ENCODE measurements at regions not wholly inside any gene's neighbourhood (a gene's known extent, or its start where the extent isn't known, plus 50 kb on each side); places are given as distances from the start of the nearest gene placed in this dataset.

GRCh38 chr3:103813955-103814354 lies 1379.1 kb downstream of the ZPLD1 start:
- TF ChIP-seq EHF (CRISPR knock-in tag; IDR thresholded peaks at IDR 0.05): no peak
- no peak for TF ChIP-seq POLR2A (IDR thresholded peaks at IDR 0.05; ENCODE audit: low read length)
- no peak for TF ChIP-seq KDM1A (IDR thresholded peaks at IDR 0.05; ENCODE audit: low read depth)
- no peak for TF ChIP-seq CHD4 (IDR thresholded peaks at IDR 0.05; ENCODE audit: borderline replicate concordance)
- TF ChIP-seq MAFK (IDR thresholded peaks at IDR 0.05; ENCODE audit: partially characterized antibody): no peak
- no peak for TF ChIP-seq ESRRA (IDR thresholded peaks at IDR 0.05; ENCODE audit: borderline replicate concordance, low read length)
- no peak for TF ChIP-seq CHD2 (IDR thresholded peaks at IDR 0.05; ENCODE audit: low read length, partially characterized antibody)
- TF ChIP-seq, protein P1, sequence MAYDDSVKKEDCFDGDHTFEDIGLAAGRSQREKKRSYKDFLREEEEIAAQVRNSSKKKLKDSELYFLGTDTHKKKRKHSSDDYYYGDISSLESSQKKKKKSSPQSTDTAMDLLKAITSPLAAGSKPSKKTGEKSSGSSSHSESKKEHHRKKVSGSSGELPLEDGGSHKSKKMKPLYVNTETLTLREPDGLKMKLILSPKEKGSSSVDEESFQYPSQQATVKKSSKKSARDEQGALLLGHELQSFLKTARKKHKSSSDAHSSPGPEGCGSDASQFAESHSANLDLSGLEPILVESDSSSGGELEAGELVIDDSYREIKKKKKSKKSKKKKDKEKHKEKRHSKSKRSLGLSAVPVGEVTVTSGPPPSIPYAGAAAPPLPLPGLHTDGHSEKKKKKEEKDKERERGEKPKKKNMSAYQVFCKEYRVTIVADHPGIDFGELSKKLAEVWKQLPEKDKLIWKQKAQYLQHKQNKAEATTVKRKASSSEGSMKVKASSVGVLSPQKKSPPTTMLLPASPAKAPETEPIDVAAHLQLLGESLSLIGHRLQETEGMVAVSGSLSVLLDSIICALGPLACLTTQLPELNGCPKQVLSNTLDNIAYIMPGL (CRISPR knock-in tag; IDR thresholded peaks at IDR 0.05; ENCODE audit: borderline replicate concordance): no peak
- no peak for TF ChIP-seq REST (IDR thresholded peaks at IDR 0.05)
- no peak for TF ChIP-seq CTCF (IDR thresholded peaks at IDR 0.05)
- TF ChIP-seq EP300 (IDR thresholded peaks at IDR 0.05): no peak

Data from A549 (cell line).